Heart left ventricle (tissue), 13 donors: ENCODE measurements at regions not wholly inside any gene's neighbourhood (a gene's known extent, or its start where the extent isn't known, plus 50 kb on each side); places are given as distances from the start of the nearest gene placed in this dataset.

Experiments
- POLR2A ChIP-seq, 2 donors: fragments of 450-650 bp; IDR thresholded peaks; one replicate each; pipeline ENCODE4 v1.6.1; 2017; ENCODE audit warnings: antibody characterized with exemption in 2 of 2, mild to moderate bottlenecking in 2 of 2, moderate library complexity in 2 of 2
- TF ChIP-seq, protein P1 (sequence below), 12 donors: fragments of 200-600 bp; sonication (generic) in 4 of 12; IDR thresholded peaks; one replicate each; pipeline versions ENCODE4 v1.5.0 to v1.8.0; 2018 to 2022; ENCODE audit warnings: antibody characterized with exemption in 12 of 12, mild to moderate bottlenecking in 5 of 12
- donor health status: ischemic (EF 13 %, LVEDD 7.1; RV severe dilation, severe dysfunction).
- donor health status: DM: no; HTN: yes; CAD: no.
- donor health status: DM: no; HTN: no; CAD: no.
- donor health status: ischemic (EF 25% LVEDD 6.9; RV normal size, moderate dysfunction).
- donor health status: ischemic (EF 25% LVEDD 5.7; RV mildly dilated, moderate dysfunction).
- donor health status: ischemic (EF 35%, LVEDD 5.7; RV mildly dilated, moderate dysfunction).
- donor health status: nonischemic (EF 11% LVEDD 7.7; RV severe dilation, severe dysfunction).
- donor health status: DM: yes; HTN: yes; CAD: no.
- donor health status: PGD.
- donor health status: ischemic (EF 29% LVEDD 5.4; RV normal size, mild dysfunction).
- donor health status: nonischemic (EF 23%, LVEDD 6.1; RV moderate dilation, normal function).

DNA sequence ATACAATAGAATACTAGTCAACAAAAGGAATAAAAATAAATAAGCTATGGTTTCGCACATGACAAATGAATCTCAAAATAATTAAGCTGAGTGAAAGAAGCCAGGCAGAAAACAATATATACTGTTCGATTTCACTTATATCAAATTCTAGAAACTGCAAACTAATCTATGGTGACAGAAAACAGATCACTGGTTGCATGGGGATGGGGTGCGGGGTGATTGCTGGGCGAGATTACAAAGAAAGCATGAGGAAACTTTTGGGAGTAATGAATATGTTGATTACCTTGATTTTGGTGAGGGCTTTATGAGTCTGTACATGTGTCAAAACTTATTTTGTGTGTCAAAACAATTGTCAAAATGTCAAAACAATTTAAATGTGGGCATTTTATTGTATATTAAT is 135.6 kb downstream of the GPR85 start:
- TF ChIP-seq, protein P1, sequence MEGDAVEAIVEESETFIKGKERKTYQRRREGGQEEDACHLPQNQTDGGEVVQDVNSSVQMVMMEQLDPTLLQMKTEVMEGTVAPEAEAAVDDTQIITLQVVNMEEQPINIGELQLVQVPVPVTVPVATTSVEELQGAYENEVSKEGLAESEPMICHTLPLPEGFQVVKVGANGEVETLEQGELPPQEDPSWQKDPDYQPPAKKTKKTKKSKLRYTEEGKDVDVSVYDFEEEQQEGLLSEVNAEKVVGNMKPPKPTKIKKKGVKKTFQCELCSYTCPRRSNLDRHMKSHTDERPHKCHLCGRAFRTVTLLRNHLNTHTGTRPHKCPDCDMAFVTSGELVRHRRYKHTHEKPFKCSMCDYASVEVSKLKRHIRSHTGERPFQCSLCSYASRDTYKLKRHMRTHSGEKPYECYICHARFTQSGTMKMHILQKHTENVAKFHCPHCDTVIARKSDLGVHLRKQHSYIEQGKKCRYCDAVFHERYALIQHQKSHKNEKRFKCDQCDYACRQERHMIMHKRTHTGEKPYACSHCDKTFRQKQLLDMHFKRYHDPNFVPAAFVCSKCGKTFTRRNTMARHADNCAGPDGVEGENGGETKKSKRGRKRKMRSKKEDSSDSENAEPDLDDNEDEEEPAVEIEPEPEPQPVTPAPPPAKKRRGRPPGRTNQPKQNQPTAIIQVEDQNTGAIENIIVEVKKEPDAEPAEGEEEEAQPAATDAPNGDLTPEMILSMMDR (IDR thresholded peaks at IDR 0.05): no peak
- TF ChIP-seq POLR2A (IDR thresholded peaks at IDR 0.05): no peak
